ENCODE measurements at regions not wholly inside any gene's neighbourhood (a gene's known extent, or its start where the extent isn't known, plus 50 kb on each side); places are given as distances from the start of the nearest gene placed in this dataset.

DNA sequence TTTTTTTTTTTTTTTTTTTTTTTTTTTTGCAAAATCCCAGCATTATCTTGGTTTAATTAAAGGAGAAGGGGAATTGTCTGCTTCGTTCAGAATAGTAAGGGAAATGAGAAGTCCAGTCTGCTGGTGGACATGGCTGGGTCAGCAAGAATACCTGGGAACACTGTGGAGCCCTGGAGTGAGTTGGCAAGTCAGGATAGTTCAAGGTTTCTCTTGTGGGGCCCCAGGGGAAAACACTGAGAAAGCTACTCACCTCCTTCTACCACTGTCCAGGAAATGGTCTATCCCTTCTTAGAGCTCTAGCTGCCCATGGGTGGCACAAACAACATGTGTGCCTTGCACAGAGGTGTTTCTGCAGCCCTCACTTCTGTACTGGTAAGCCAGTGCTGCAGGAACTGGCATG is 169.1 kb upstream of the SIX2 start:
- TF ChIP-seq, protein P1, sequence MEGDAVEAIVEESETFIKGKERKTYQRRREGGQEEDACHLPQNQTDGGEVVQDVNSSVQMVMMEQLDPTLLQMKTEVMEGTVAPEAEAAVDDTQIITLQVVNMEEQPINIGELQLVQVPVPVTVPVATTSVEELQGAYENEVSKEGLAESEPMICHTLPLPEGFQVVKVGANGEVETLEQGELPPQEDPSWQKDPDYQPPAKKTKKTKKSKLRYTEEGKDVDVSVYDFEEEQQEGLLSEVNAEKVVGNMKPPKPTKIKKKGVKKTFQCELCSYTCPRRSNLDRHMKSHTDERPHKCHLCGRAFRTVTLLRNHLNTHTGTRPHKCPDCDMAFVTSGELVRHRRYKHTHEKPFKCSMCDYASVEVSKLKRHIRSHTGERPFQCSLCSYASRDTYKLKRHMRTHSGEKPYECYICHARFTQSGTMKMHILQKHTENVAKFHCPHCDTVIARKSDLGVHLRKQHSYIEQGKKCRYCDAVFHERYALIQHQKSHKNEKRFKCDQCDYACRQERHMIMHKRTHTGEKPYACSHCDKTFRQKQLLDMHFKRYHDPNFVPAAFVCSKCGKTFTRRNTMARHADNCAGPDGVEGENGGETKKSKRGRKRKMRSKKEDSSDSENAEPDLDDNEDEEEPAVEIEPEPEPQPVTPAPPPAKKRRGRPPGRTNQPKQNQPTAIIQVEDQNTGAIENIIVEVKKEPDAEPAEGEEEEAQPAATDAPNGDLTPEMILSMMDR (IDR thresholded peaks at IDR 0.05; ENCODE audit: low read depth, low read length): no peak
- TF ChIP-seq POLR2A (IDR thresholded peaks at IDR 0.05; ENCODE audit: extremely low read depth, insufficient read length): no peak
- TF ChIP-seq, protein P2, sequence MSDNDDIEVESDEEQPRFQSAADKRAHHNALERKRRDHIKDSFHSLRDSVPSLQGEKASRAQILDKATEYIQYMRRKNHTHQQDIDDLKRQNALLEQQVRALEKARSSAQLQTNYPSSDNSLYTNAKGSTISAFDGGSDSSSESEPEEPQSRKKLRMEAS (IDR thresholded peaks at IDR 0.05; ENCODE audit: low read depth, low read length): no peak
- TF ChIP-seq MYC (IDR thresholded peaks at IDR 0.05; ENCODE audit: low read depth, low read length): no peak
- DNase-seq (ENCODE audit: low read depth): no peak
- no peak overlapping the region for H3K4me3 ChIP-seq (ENCODE audit: low read depth, low read length)

DNA sequence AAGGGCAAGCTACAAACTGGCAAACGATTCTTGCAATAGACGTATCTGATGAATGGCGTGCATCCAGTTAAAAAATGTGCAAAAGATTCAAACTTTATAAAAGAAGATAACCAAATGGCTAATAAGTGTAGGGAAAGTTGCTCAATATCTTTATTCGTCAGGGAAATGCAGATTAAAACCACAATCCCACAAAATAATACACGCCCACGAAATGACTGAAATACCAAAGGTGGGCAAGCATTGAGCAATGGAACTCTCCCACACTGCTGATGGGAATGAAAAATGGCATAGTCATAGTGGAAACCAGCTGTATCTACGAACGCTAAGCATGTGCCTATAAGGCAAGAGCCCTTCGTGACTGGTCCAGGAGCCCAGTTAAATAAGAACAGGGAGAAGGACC is 168.6 kb upstream of the SIX2 start:
- DNase-seq (ENCODE audit: low read depth): peak; percentile 68
- no peak overlapping the region for H3K4me3 ChIP-seq (ENCODE audit: low read depth, low read length)
- TF ChIP-seq MYC (IDR thresholded peaks at IDR 0.05; ENCODE audit: low read depth, low read length) (no peak), POLR2A (IDR thresholded peaks at IDR 0.05; ENCODE audit: extremely low read depth, insufficient read length) (no peak)
- TF ChIP-seq, protein P1 (IDR thresholded peaks at IDR 0.05; ENCODE audit: low read depth, low read length): no peak
- TF ChIP-seq, protein P2 (IDR thresholded peaks at IDR 0.05; ENCODE audit: low read depth, low read length): no peak

DNA sequence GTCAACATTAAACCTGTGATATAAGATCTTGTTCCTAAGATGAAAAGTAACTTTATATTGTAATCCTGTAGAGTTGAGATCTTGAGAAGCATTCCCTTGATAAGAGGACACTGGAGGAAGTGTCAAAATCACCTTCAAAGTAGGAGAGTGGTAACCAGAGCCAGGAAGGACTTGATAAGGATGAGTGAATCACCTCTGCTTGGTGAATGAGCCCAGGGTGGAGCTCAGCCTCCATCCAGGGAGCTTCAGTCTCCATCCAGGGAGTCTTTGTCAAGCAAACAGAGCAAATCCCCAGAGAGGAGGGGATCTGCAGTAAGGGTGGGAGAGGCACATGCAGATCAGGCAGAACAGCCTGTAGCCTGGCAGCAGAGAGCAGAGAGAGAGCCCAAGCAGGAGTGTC is 167.1 kb upstream of the SIX2 start:
- H3K4me3 ChIP-seq (ENCODE audit: low read depth, low read length): no peak overlapping the region
- no peak for DNase-seq (ENCODE audit: low read depth)
- TF ChIP-seq, protein P1 (IDR thresholded peaks at IDR 0.05; ENCODE audit: low read depth, low read length): no peak
- TF ChIP-seq, protein P2 (IDR thresholded peaks at IDR 0.05; ENCODE audit: low read depth, low read length): no peak
- no peak for TF ChIP-seq POLR2A (IDR thresholded peaks at IDR 0.05; ENCODE audit: extremely low read depth, insufficient read length)
- no peak for TF ChIP-seq MYC (IDR thresholded peaks at IDR 0.05; ENCODE audit: low read depth, low read length)

DNA sequence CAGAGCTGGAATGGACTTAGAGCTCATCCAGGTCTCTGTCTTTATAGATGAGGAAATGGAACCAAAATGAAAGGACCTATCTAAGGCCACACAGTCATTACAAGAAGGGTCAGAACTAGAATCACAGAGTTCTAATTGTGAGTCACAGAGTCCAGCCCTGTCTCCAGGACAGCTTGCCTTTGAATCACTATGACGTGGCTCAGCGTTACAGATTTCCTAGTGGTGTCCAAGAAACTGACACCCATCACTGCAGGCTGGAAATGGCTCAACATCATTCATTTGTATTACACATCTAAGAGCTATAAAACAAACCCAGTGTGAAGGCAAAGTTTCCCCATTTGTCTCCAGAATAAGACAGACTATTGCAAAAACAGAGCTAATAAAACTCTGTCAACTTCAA is 164.3 kb upstream of the SIX2 start:
- TF ChIP-seq POLR2A (IDR thresholded peaks at IDR 0.05; ENCODE audit: extremely low read depth, insufficient read length) (no peak), MYC (IDR thresholded peaks at IDR 0.05; ENCODE audit: low read depth, low read length) (no peak)
- TF ChIP-seq, protein P1 (IDR thresholded peaks at IDR 0.05; ENCODE audit: low read depth, low read length): no peak
- TF ChIP-seq, protein P2 (IDR thresholded peaks at IDR 0.05; ENCODE audit: low read depth, low read length): no peak
- DNase-seq (ENCODE audit: low read depth): no peak
- H3K4me3 ChIP-seq (ENCODE audit: low read depth, low read length): no peak overlapping the region

DNA sequence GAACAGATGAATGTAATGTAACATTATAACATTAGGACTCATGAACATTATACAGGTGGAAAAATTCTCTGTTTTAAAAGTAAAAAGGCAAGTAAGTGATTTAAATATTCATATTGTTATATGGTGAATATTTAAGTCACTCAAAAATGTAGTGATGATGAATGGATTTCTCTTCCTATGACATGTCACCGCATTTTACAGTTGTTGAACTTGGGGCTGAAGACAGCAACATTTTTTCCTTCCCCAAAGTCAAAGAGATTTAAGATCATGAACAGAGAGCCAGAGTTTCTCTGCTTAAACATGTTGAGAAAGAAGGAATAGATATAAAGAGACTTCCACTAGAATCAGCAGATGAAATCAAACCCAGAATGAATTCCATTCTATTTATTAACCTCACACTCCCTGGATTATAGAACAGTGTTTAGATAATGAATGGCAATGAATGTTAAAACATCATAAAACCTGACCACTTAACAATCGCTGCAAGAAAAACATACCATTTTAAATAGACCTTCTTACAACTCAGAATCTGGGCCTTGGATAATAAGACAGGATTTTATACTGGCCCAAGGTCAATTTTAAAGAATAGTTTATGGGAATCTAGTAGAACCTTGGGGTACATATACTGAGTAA is 163.6 kb upstream of the SIX2 start:
- H3K4me3 ChIP-seq (ENCODE audit: low read depth, low read length): no peak overlapping the region
- TF ChIP-seq POLR2A (IDR thresholded peaks at IDR 0.05; ENCODE audit: extremely low read depth, insufficient read length): no peak
- TF ChIP-seq, protein P1 (IDR thresholded peaks at IDR 0.05; ENCODE audit: low read depth, low read length): no peak
- TF ChIP-seq, protein P2 (IDR thresholded peaks at IDR 0.05; ENCODE audit: low read depth, low read length): no peak
- no peak for TF ChIP-seq MYC (IDR thresholded peaks at IDR 0.05; ENCODE audit: low read depth, low read length)
- no peak for DNase-seq (ENCODE audit: low read depth)

Measured in NB4 (cell line).